GM12892 (cell line): ENCODE measurements at regions not wholly inside any gene's neighbourhood (a gene's known extent, or its start where the extent isn't known, plus 50 kb on each side); places are given as distances from the start of the nearest gene placed in this dataset.

ENCODE experiments used
- POLR2A ChIP-seq: IDR thresholded peaks from 2 replicates; pipeline ENCODE4 v1.6.1; 2011; ENCODE audit warnings: low read depth, low read length, control low read depth
- TAF1 ChIP-seq: IDR thresholded peaks from 2 replicates; pipeline ENCODE4 v1.6.1; 2011; ENCODE audit warnings: low read depth, mild to moderate bottlenecking, control low read depth, low read length, borderline replicate concordance

- TF ChIP-seq POLR2A = no peak
- no peak for TF ChIP-seq TAF1
Measured at GRCh38 chr2:150788426-150789140, 301.1 kb upstream of the RND3 start.
